Natural killer cell (primary cell): ENCODE measurements at regions not wholly inside any gene's neighbourhood (a gene's known extent, or its start where the extent isn't known, plus 50 kb on each side); places are given as distances from the start of the nearest gene placed in this dataset.

Experiments used
- ATAC-seq, 3 donors: fragments of 150-1000 bp in 2 of 3; fragments of 200-7000 bp in 1 of 3; cut with Tn5 transposase; 1 replicate in 1 of 3; 2 replicates in 2 of 3; pipeline ENCODE4 v1.10.0; 2021; ENCODE audit warnings: mild to moderate bottlenecking in 2 of 3, moderate library complexity in 2 of 3
- DNase-seq, 2 donors: peaks; one replicate each; pipeline versions ENCODE4 v3.0.0 to v3.0.0-alpha.2; 2013 to 2021; ENCODE audit warnings: mixed read lengths in 1 of 2
- H3K27ac ChIP-seq: one replicate; pipeline ENCODE4 v1.5.1; 2013; ENCODE audit warnings: mild to moderate bottlenecking, low read length
- H3K27me3 ChIP-seq: one replicate; pipeline ENCODE4 v1.6.1; 2013; ENCODE audit warnings: low read length; ENCODE audit not compliant: control insufficient read depth, insufficient read depth
- H3K36me3 ChIP-seq: one replicate; pipeline ENCODE4 v1.6.1; 2013; ENCODE audit warnings: low read length; ENCODE audit not compliant: control insufficient read depth, insufficient read depth
- H3K4me1 ChIP-seq: one replicate; pipeline ENCODE4 v1.6.1; 2013; ENCODE audit warnings: low read length; ENCODE audit not compliant: control insufficient read depth, insufficient read depth
- H3K4me3 ChIP-seq: one replicate; pipeline ENCODE4 v1.5.1; 2013; ENCODE audit warnings: low read length
- H3K9me3 ChIP-seq: one replicate; pipeline ENCODE4 v1.6.1; 2013; ENCODE audit warnings: low read length; ENCODE audit not compliant: control insufficient read depth, insufficient read depth
- H3K27ac Mint-ChIP-seq, 2 donors: one replicate each; pipeline ENCODE4 v1.8.0; 2022; ENCODE audit warnings: mild to moderate bottlenecking in 2 of 2, mixed read lengths in 2 of 2, moderate library complexity in 1 of 2
- H3K27me3 Mint-ChIP-seq, 2 donors: one replicate each; pipeline ENCODE4 v1.8.0; 2022; ENCODE audit warnings: low read depth in 2 of 2, mixed read lengths in 2 of 2
- H3K36me3 Mint-ChIP-seq: one replicate; pipeline ENCODE4 v1.8.0; 2022; ENCODE audit warnings: mixed read lengths
- H3K4me1 Mint-ChIP-seq, 2 donors: one replicate each; pipeline ENCODE4 v1.8.0; 2022; ENCODE audit warnings: mixed read lengths in 2 of 2
- H3K4me3 Mint-ChIP-seq: one replicate; pipeline ENCODE4 v1.8.0; 2022; ENCODE audit warnings: mild to moderate bottlenecking, moderate library complexity, mixed read lengths
- H3K9me3 Mint-ChIP-seq, 2 donors: one replicate each; pipeline ENCODE4 v1.8.0; 2022; ENCODE audit warnings: mixed read lengths in 2 of 2
- WGBS: methylation state at CpG from one replicate; pipeline ENCODE4 v1.1.7; 2013; ENCODE audit warnings: missing lambda C conversion rate; ENCODE audit not compliant: insufficient coverage; 5-methylcytosine and 5-hydroxymethylcytosine counted together
- intact Hi-C: fragments of 100-400 bp; cut with micrococcal nuclease; formaldehyde crosslinking; loops from one replicate; pipeline ENCODE4 v1.14.2; 2022
- TF ChIP-seq, protein P1 (sequence below): fragments of 200-600 bp; IDR thresholded peaks from one replicate; pipeline ENCODE4 v1.8.0; 2022; ENCODE audit warnings: antibody characterized with exemption

DNA sequence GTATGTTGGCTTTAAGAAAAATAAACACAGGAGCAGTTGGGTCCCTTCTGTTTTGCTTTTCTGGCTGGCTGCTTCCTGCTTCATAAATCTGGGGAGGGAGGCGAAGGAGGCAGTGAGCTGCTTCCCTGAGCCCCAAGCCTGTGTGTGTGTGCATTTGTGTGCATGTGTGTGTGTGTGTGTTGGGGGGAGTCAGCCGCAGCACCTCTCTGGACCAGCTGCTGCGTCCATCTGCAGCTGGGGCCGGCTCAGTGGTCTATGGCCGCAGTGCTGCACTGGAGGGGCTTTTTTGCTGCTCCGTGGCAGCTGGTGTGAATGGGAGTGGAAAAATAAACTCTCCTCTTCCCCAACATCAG, 192.3 kb downstream of the RNF144A start:
- DNase-seq, result no peak
- Mint-ChIP-seq H3K27ac (no peak overlapping the region), H3K36me3 (peaks cover 10% of the 10 kb centered on the region), H3K4me3 (no peak overlapping the region), H3K9me3 (peaks cover 0 to 2% of the 10 kb centered on the region in 2 donors), H3K27me3 (peaks cover 2 to 4% of the 10 kb centered on the region in 2 donors), H3K4me1 (peaks cover 0 to 7% of the 10 kb centered on the region in 2 donors)
- no peaks in the 10 kb centered on the region for H3K4me1 ChIP-seq
- intact Hi-C loops, result no loop called here
- no peak overlapping the region for H3K4me3 ChIP-seq
- TF ChIP-seq, protein P1, sequence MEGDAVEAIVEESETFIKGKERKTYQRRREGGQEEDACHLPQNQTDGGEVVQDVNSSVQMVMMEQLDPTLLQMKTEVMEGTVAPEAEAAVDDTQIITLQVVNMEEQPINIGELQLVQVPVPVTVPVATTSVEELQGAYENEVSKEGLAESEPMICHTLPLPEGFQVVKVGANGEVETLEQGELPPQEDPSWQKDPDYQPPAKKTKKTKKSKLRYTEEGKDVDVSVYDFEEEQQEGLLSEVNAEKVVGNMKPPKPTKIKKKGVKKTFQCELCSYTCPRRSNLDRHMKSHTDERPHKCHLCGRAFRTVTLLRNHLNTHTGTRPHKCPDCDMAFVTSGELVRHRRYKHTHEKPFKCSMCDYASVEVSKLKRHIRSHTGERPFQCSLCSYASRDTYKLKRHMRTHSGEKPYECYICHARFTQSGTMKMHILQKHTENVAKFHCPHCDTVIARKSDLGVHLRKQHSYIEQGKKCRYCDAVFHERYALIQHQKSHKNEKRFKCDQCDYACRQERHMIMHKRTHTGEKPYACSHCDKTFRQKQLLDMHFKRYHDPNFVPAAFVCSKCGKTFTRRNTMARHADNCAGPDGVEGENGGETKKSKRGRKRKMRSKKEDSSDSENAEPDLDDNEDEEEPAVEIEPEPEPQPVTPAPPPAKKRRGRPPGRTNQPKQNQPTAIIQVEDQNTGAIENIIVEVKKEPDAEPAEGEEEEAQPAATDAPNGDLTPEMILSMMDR, result no peak
- no peaks in the 10 kb centered on the region for H3K36me3 ChIP-seq
- WGBS, result 88% methylated on average over 5 of the region's 6 CpGs
- ATAC-seq, result no peak
- H3K27ac ChIP-seq, result no peak overlapping the region
- peaks cover 4% of the 10 kb centered on the region for H3K9me3 ChIP-seq
- H3K27me3 ChIP-seq, result no peaks in the 10 kb centered on the region

DNA sequence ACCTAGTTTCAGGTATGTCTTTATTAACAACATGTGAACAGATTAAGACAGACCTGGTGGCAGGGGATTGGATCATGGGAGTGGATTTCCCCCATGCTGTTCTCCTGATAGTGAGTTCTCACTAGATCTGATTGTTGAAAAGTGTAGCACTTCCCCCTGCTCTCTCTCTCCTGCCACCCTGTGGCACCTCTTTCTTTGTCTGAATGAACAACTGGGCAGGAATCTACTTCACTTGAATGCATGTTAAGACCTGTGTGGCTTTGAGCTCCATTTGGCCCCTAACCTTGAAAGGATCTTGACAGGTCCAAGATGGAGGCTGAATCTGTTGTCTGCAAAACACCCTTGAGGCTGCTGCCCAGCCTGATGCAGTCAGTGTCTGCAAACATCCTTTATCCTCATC, 194.4 kb downstream of the RNF144A start:
- intact Hi-C loops, result no loop called here
- H3K9me3 ChIP-seq, result peaks cover 4% of the 10 kb centered on the region
- Mint-ChIP-seq H3K36me3 (peaks cover 15% of the 10 kb centered on the region), H3K4me3 (no peak overlapping the region), H3K4me1 (peaks cover 0 to 7% of the 10 kb centered on the region in 2 donors), H3K9me3 (peaks cover 3 to 4% of the 10 kb centered on the region in 2 donors), H3K27me3 (peaks cover 11 to 16% of the 10 kb centered on the region in 2 donors), H3K27ac (no peak overlapping the region)
- DNase-seq (peak in 1 of 2 donors; percentile 9), ATAC-seq (no peak)
- H3K27ac ChIP-seq, result no peak overlapping the region
- H3K4me1 ChIP-seq, result no peaks in the 10 kb centered on the region
- no peak overlapping the region for H3K4me3 ChIP-seq
- TF ChIP-seq, protein P1, result no peak
- H3K27me3 ChIP-seq, result no peaks in the 10 kb centered on the region
- H3K36me3 ChIP-seq, result no peaks in the 10 kb centered on the region

DNA sequence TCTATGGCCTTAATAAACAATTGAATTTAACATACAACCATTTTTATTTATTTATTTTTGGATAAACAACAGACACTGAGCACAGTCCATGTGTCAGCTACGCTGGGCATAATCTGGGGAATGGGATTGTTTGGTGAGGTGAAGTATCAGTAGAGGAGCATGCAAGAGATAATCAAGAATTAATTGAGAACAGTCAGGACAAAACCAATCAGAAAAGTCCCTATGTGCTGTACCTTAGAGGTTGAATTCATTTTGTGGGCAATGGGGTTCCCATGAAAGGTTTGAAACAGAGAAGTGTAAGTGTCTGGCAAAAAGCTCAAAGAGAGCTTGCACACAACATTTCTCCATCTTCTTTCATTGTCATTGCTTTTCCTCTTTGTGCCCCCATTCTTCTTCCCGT, 198.2 kb downstream of the RNF144A start:
- no peak overlapping the region for H3K27ac Mint-ChIP-seq
- intact Hi-C loops, result no loop called here
- no peak overlapping the region for H3K4me3 ChIP-seq

GRCh38 chr2:7115906-7116305, 198.7 kb downstream of the RNF144A start:
- peaks cover 11 to 16% of the 10 kb centered on the region in 2 donors for H3K27me3 Mint-ChIP-seq
- DNase-seq (no peak), ATAC-seq (no peak)
- Histone ChIP-seq H3K27me3 (no peaks in the 10 kb centered on the region), H3K9me3 (peaks cover 4% of the 10 kb centered on the region), H3K4me3 (no peak overlapping the region), H3K4me1 (no peaks in the 10 kb centered on the region), H3K27ac (no peak overlapping the region), H3K36me3 (no peaks in the 10 kb centered on the region)
- peaks cover 3 to 4% of the 10 kb centered on the region in 2 donors for H3K9me3 Mint-ChIP-seq
- TF ChIP-seq, protein P1, result no peak
- peaks cover 15% of the 10 kb centered on the region for H3K36me3 Mint-ChIP-seq
- H3K4me1 Mint-ChIP-seq, result no peaks in the 10 kb centered on the region
- intact Hi-C loops, result no loop called here
- WGBS, result 85% methylated on average over 4 of the region's 4 CpGs
- H3K27ac Mint-ChIP-seq, result no peak overlapping the region
- no peak overlapping the region for H3K4me3 Mint-ChIP-seq

More for the DNA sequence above, 198.2 kb downstream of the RNF144A start:
- no peak for DNase-seq
- peaks cover 15% of the 10 kb centered on the region for H3K36me3 Mint-ChIP-seq
- Histone ChIP-seq H3K27ac (no peak overlapping the region), H3K36me3 (no peaks in the 10 kb centered on the region), H3K9me3 (peaks cover 4% of the 10 kb centered on the region), H3K4me1 (no peaks in the 10 kb centered on the region), H3K27me3 (no peaks in the 10 kb centered on the region)
- peaks cover 3 to 4% of the 10 kb centered on the region in 2 donors for H3K9me3 Mint-ChIP-seq
- peaks cover 11 to 16% of the 10 kb centered on the region in 2 donors for H3K27me3 Mint-ChIP-seq
- WGBS, result 84% methylated on average over 2 of the region's 2 CpGs
- H3K4me3 Mint-ChIP-seq, result no peak overlapping the region
- no peak for ATAC-seq
- TF ChIP-seq, protein P1, result no peak
- no peaks in the 10 kb centered on the region for H3K4me1 Mint-ChIP-seq
